HG03442 (cell line): ENCODE measurements at regions not wholly inside any gene's neighbourhood (a gene's known extent, or its start where the extent isn't known, plus 50 kb on each side); places are given as distances from the start of the nearest gene placed in this dataset.
A peak's percentile ranks its signal among the peaks of the same experiment; 100 is the strongest.
"Not testable (repeated sequence)": the region's sequence is repeated elsewhere in the genome, so short reads cannot be mapped to it uniquely, and the experiment has no call there.

Experiments
- ATAC-seq: cut with Tn5 transposase; IDR thresholded peaks from one replicate; pipeline ENCODE4 v1.9.1; 2021; ENCODE audit warnings: mild to moderate bottlenecking, moderate library complexity; ENCODE audit not compliant: unreplicated experiment

DNA sequence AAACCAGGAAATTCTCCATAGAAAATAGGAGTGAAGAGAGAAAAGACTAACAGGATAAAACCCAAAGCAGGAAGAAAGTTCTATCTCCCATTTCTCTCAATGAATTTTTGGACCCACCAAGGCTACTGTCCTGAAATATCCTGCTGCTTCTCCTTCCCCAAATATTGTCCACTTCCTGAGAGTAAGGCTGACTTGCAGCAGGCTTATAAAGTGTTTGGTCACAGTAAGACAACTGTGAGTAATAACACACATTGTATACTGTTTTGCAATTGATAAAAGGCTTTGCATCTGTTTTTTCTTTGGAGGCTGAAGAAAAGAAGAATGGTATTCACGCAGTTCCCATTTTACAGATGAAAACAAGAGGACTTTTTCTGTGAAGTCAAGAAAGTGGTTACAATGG lies 52.8 kb downstream of the FOXD4L6 start:
- not testable (repeated sequence) for ATAC-seq

DNA sequence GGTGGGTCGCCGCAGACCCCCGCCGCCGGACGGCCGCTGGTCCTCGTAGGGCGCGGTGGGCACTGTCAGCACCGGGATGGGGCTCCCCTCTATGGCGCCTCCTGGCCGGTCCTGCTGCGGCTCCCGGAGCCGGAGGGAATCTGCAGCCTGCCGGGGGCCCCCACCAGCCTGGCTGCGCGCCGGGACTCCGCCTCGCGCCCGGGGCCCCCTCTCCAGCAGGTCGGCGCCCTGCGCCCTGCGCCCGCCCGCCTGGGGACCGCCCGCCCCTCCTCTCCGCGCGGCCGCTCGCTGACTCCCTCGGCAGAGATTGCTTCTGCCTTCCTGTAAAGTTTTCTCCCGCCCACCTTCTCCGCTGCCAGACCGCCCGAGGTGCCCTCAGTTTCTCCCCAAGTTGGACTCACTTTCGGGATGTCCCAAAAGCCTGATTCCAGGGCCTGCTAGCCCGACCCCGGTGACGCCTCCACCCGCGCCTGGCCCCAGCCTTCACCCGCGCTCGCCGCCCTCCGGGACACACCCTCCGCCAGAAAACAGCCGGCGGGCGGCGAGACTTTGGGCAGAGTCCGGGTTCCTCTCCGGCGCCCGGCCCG lies 54.0 kb downstream of the FOXD4L6 start:
- ATAC-seq, result peak; percentile 68

DNA sequence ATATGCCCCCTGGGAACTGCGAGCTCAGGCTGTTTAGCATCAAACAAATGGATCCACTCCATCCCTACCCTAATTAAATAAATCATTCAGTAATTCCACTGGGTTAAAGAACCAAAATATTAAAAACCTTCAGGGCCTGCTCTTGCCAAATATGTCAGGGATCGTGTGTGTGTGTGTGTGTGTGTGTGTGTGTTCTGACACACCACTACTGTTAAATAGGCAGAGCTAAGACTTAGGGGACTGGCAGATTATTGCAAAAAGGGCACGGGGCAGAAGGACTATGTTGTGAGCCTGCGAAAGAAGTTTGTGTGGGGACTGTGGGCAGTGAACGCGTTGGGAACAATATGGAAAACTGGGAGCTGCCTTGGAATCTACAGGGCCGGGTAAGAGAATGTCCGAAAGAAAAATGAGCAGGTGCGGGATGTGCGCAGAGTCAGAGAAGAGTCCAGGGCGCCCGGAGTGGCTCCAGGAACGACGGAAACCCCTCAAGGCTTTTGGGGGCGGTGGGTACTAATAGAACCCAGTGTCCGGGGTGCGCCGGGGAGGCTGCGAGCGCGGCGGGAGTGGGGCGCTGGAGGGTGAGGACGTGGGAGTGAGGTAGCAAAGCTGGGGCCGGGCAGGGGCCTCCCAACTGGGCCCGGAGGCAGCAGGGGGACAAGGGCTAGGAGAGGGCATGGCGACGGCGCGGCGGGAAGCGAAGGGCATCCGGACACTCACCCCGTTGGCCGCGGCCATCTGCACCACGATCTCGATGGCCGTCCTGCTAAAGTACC lies 54.8 kb downstream of the FOXD4L6 start:
- peak; percentile 7 for ATAC-seq

DNA sequence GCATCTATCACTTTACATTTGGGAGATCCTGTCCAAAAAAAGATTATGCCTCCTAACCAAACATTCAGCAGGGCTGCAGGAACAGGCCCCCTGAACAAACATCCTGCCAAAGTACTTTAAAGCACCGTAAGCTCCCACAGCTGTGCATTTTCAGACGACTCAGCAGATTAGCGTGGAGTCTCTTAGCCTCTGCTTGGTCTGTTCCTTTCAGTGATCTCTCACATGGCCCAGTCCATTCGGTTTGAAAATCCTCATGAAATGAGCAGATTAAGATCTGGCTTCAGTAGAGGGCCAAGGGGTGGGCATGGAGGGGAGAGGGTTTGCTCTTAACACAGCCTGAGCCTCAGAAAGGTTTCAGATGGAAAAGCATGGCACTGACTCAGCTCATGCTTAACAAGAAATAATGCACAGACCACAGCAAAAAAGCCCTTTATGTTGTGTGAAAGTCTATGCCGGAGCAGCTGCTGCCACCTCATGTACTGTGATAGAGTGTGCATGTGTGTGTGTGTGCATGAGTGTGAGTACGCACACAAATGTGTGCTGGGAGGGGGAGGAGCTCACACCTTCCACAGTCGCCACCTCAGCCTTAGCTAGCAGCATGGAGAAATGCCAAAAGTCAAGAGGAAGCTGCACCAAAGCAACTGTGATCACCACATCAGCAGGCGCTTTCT lies 64.2 kb downstream of the FOXD4L6 start:
- ATAC-seq, result peak; percentile 80

DNA sequence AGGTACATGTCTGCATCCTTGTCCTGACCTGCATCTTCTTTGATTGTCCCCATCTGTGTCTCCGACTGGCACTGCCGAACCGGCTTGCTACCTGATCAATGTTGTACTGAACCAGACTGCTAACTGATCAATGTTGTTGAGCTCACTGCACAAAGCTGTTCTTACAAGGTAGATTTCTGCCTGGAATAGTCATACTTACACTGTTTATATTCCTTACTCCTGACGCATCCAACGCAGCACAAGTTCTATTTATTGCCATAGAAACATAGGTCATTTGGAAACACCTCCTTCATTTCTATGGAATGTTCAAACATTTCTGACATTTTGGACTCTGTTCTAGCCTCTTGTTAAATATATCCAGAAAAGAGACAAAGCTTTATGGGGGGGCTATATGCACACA lies 65.2 kb downstream of the FOXD4L6 start:
- not testable (repeated sequence) for ATAC-seq

DNA sequence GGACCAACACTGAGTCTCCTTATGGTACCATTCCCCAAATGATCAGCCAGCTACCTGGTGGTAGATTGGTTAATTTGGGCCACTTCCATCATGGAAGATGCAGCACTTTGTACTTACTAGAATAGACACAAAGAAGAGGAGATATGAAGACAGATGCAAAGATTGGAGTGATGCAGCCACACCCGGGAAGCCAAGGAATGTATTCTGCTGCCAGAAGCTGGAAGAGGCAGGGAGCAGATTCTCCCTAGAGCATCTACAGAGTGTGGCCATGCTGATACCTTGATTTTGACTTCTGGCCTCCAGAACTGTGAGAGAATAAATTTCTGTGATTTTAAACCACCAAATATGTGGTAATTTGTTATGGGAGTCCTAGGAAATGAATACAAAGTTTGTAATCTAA lies 68.9 kb downstream of the FOXD4L6 start:
- ATAC-seq, result not testable (repeated sequence)

DNA sequence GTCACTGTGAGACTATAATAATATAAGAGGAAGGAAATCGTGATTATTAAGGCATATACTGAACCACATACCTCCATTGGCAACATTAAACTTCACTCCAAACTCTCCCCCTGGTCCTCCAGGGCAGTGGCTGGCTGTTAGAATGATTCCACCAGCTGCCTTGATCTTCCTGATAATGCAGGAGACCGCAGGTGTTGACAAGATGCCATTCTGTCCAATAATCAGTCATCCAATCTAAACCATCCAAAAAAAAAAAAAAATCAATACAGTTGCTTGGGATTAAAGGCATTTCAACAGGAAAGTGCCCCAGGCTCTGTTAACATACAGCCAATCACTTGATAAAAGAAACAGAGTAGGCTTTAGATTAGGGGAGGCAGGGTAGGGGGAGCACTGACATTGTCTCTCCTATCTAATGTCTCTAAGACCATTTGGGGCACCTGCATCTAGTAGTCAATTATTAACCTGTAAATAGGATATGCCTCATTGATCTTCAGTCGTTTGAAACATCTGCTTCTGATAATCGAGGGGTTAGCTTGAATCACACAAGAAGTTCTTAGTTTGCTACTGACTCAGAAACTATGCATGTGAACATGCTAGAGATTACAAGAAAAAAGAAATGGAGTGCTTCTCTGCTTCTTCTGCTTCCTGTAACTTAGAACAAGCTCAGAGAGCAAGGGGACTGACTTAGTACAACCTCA lies 74.7 kb downstream of the FOXD4L6 start:
- peak; percentile 61 for ATAC-seq

DNA sequence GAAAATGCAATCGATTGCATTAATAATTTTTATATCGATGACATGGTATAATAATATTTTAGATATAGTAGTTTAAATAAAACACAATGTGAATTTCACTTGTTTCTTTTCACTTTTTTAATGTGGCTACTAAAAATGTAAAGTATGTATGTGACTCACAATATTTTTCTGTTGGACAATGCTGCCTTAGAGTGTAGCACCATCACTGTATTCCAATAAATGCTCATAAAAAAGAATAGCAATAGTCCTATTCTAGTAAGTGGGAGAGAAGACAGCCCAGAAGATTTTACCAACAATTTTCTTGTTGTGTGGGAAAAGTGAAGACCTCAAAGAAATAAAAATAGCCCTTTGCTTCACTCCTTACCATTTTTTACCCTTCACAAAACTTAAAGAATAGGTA lies 79.8 kb downstream of the FOXD4L6 start:
- not testable (repeated sequence) for ATAC-seq

DNA sequence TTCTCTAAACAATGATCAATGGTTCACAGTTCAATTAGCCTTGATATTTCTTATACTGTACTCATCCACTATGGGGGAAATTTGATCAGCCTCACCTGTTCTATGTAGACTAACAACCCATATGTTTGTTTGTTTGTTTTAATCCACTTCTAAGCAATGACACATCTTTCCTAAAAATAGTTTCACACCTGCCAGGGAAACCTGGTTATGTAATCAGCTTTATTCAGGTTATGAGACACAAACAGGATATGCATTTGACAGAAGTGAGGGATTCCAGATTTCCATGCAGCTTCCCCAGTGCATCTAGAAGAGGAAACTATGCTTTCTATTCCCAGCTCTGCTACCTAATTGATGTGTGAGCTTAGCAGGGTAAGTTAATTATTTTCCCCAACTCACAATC lies 80.7 kb downstream of the FOXD4L6 start:
- ATAC-seq, result not testable (repeated sequence)

DNA sequence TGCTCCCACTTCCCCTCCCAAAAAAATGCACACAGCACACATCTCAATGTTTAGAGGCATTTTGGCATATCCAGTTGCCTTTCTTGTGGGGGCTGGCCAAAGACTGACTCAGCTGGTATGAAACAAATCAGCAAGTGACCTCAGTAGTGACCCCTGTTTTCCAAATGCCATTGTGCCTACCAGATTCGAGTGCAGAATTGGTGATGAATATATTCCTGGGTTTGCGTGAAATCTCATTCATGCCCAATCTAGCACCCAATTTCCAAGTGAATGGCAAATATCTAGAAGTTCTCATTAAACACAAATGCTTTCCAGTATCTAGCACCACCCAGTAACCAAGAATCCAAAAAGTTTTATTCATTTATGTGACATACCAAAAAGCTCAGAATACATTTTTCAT lies 83.6 kb downstream of the FOXD4L6 start:
- not testable (repeated sequence) for ATAC-seq

DNA sequence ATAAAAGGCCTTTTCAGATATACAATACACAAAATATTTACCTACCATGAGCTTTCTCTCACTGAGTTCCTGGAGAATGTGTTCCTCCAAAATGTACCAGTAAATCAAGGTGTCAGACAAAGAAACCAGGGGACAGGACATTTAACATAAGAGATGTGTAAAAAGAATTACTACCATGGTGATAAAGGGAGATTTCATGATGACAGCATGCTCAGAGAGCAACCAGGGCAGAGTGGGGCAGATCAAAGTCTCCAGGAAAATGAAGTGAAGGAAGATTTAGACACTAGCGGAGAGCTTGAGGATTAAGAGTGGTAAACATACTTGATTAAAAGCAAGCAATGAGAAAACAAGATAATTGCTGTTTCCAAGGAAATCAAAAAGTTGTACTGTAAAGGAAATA lies 85.0 kb downstream of the FOXD4L6 start:
- not testable (repeated sequence) for ATAC-seq

DNA sequence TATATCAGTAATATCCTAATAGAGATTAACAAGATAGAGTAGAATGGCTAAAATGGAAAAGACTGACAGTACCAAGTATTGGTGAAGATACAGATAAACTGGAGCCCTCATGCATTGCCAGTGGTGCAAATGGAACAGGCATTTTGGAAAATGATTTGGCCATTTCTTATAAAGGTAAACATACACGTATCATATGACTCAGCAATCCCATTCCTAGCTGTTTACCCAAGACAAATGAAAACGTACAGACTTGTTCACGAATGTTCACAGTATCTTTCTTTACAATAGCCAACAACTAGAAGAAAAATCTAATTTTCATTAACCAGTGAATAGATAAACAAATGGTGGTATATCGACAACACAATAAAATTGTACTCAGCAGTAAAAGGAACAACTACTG lies 86.4 kb downstream of the FOXD4L6 start:
- not testable (repeated sequence) for ATAC-seq

DNA sequence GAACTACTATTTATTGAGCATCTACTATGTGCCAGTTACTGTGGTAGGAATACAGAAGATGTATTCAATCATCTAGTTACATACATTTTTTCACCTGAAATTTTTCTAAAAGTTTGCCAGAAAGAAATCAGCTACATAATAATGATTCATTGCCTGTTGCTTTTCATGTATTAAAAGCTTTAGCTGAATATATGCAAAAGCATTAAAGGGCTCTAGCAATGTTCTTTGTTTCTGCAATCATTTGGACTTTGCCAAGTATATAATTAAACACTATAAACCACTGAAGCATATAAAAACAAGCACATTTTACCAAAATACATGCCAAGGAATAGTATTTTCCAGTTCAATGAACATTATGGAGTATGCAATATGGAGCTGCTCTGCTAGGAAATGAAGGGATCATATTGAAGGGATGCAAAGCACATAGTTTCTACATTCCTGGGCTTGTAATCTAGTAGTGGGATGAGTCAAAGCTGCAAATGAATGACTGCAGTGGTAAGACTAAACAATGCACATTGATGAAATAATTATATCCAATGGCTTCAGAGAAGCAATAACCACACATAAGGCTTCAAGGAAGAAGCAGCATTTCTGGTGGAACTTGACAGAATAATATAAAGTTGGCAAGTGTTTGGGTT lies 87.7 kb downstream of the FOXD4L6 start:
- not testable (repeated sequence) for ATAC-seq

DNA sequence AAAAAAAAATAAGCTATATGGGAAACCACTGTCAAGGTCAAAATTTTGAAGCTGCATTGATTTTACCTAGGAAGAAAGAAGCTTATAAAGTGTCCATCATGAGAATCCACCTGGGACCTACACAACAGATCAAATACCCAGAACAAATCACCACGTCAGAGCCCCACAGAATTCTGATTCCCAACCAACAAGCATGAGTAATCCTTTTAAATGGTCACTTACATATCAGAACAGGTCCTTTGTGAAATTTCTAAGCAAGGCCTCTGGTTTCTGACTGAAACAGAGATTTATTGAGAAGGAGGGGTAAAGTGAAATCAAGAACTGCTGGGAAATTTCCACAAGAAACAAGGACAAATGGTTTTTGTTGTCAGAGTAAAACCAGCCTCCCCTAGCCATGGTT lies 93.2 kb downstream of the FOXD4L6 start:
- ATAC-seq, result not testable (repeated sequence)

DNA sequence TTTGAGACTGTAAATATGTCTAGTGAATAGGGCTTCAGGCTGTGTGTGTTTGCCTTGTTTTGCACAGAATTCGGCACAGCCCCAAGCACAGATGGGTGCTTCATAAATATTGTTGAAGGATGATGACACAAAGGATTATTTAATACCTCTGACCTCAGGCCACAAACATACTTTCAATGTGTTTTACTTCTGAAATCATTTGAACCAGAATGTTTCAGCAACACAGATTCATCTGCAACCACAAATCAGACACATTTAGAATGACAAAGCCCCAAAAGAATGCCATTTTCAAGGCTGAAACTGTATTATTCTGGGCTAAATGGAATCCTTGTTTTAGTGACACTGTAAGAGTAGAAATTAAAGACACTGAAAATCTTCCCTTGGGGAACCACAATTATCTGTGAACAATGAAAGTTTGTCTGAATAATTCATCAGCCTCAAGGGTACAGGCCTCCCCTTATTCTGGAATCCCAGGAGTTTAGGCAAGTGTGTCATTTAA lies 93.7 kb downstream of the FOXD4L6 start:
- not testable (repeated sequence) for ATAC-seq

DNA sequence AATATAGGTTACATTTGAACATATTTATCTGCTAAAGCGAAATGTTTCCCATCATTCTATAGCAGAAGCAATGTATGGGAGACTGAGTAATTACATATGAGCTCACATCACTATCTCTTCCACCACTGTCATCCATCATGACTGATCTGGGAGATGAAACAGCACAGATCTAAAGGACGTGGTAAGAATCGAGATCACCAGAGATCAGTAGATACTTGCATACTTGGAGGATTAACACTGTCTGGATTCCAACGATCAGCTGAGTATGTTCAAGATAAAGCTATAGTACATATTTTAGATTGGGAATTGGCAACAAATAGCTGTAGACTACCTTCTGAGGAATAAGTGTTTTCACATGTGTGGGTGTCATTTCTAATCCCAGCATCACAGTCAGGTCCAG lies 94.6 kb downstream of the FOXD4L6 start:
- not testable (repeated sequence) for ATAC-seq

DNA sequence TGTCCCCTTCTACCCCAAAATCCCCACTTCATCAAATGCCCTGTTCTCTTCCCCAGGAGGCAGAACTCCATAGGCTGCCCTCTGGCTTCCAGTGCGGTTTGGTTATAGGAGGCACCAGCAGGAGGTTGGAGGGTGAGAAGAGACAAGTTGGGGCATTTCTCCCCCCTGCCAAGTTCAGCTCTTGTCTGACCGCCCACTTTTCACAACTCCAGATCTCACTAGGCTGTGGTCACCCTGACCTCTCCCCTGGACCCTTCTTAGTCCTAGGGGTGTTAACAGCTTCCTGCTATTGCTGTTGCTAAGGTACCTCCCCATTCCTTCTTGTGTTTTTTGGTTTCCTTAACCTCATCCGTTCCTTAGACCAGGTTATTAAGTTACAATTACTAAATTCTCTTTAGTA lies 95.1 kb downstream of the FOXD4L6 start:
- not testable (repeated sequence) for ATAC-seq

DNA sequence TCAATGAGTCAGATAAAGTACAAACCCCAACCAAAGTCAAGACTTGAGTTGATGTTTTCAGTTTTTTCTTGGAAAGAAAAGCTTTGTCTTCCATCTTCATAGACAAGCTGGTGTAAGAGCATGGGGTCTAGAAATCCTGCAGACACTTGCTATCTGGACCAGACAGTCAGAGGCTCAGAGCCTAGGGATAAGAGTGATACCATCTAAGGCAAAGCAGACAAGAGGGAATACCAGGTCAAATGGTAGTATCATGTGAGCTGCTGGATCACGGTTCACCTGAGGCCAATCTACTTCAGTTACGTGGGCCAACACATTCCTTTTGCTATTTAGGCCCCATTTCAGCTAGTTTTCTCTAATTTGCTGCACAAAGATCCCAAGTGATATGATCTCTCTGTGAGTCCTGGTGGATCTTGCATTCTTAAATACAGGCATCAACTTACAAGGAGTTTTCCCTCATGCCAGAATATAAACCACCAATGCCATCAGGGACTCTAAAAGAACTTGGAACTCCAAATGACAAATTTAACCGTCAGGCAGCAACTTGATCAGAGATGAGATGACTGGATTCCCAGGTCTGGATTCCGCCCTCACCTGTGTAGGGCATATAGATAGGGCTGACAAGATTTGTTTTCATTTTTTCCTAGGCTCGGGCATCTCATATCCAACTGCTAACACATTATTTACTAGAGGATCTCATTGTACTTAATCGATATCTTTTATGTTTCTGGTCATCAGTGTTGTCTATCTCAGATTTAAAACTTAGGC lies 101.4 kb downstream of the FOXD4L6 start:
- ATAC-seq, result not testable (repeated sequence)

DNA sequence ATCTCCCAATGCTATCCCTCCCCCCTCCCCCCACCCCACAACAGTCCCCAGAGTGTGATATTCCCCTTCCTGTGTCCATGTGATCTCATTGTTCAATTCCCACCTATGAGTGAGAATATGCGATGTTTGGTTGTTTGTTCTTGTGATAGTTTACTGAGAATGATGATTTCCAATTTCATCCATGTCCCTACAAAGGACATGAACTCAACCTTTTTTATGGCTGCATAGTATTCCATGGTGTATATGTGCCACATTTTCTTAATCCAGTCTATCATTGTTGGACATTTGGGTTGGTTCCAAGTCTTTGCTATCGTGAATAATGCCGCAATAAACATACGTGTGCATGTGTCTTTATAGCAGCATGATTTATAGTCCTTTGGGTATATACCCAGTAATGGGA lies 106.1 kb downstream of the FOXD4L6 start:
- ATAC-seq, result not testable (repeated sequence)
